Spleen (tissue), 7 donors: ENCODE measurements at regions not wholly inside any gene's neighbourhood (a gene's known extent, or its start where the extent isn't known, plus 50 kb on each side); places are given as distances from the start of the nearest gene placed in this dataset.

Experiments used
- CTCF ChIP-seq, 11 experiments: fragments of 200-600 bp in 7 of 11; fragments of 450-650 bp in 4 of 11; sonication (generic) in 4 of 11; IDR thresholded peaks in 8 of 11; conservative IDR thresholded peaks in 3 of 11; 1 replicate in 7 of 11; 2 replicates in 4 of 11; pipeline versions ENCODE4 v1.4.0 to v1.8.0; 2016 to 2021; ENCODE audit warnings: antibody characterized with exemption in 11 of 11, inconsistent platforms in 4 of 11, mild to moderate bottlenecking in 1 of 11
- POLR2A ChIP-seq, 3 donors: fragments of 450-650 bp; IDR thresholded peaks; one replicate each; pipeline ENCODE4 v1.5.1; 2017; ENCODE audit warnings: antibody characterized with exemption in 3 of 3, mild to moderate bottlenecking in 1 of 3
- POLR2AphosphoS5 ChIP-seq, 3 donors: sonication (generic); formaldehyde crosslinking; IDR thresholded peaks; one replicate each; pipeline ENCODE4 v1.5.1; 2017; ENCODE audit warnings: antibody characterized with exemption in 3 of 3
- donor health status: DM: no; HTN: no; CAD: no; lungs with moderate emphysema.
- donor health status: DM: no; HTN: no; CAD: no.
- donor health status: DM: no; HTN: no; CAD: no.

- no peak for TF ChIP-seq CTCF (IDR thresholded peaks at IDR 0.05 in 8 of 11, conservative IDR thresholded peaks at IDR 0.05 in 3 of 11)
- no peak for TF ChIP-seq POLR2AphosphoS5 (IDR thresholded peaks at IDR 0.05)
- no peak for TF ChIP-seq POLR2A (IDR thresholded peaks at IDR 0.05)
Measured at GRCh38 chr2:145524303-145524702, 1004.4 kb upstream of the ZEB2 start.
